WERI-Rb-1 (cell line): ENCODE measurements at regions not wholly inside any gene's neighbourhood (a gene's known extent, or its start where the extent isn't known, plus 50 kb on each side); places are given as distances from the start of the nearest gene placed in this dataset.

Experiments used
- DNase-seq: peaks from one replicate; pipeline ENCODE4 v3.0.0-alpha.2; 2020
- H3K27ac ChIP-seq: fragments of 250-450 bp; sonication (Bioruptor Pico); 2 replicates; pipeline ENCODE4 v1.5.1; 2020; ENCODE audit warnings: mild to moderate bottlenecking, moderate library complexity
- H3K27me3 ChIP-seq: fragments of 250-450 bp; sonication (Bioruptor Pico); 2 replicates; pipeline ENCODE4 v1.5.1; 2021; ENCODE audit warnings: mild to moderate bottlenecking, low read depth, moderate library complexity; ENCODE audit not compliant: insufficient read depth, severe bottlenecking
- H3K36me3 ChIP-seq: fragments of 250-450 bp; sonication (Bioruptor Pico); 2 replicates; pipeline ENCODE4 v1.5.1; 2020; ENCODE audit warnings: mild to moderate bottlenecking, moderate library complexity
- H3K4me3 ChIP-seq: 2 replicates; pipeline ENCODE4 v1.5.1; 2011; ENCODE audit warnings: low read depth, mild to moderate bottlenecking, control low read depth, low read length
- H3K9me3 ChIP-seq: fragments of 250-450 bp; sonication (Bioruptor Pico); 2 replicates; pipeline ENCODE4 v1.5.1; 2021; ENCODE audit warnings: mild to moderate bottlenecking, moderate library complexity; ENCODE audit not compliant: severe bottlenecking
- CTCF ChIP-seq: IDR thresholded peaks from 2 replicates; pipeline ENCODE4 v1.5.1; 2011; ENCODE audit warnings: low read depth, mild to moderate bottlenecking, control low read depth, inconsistent platforms, low read length

- Histone ChIP-seq H3K4me3 (no peak overlapping the region), H3K9me3 (no peaks in the 10 kb centered on the region), H3K27me3 (no peaks in the 10 kb centered on the region), H3K27ac (no peak overlapping the region), H3K36me3 (no peaks in the 10 kb centered on the region)
- no peak for DNase-seq
- no peak for TF ChIP-seq CTCF
Observed at GRCh38 chr1:193700710-193701355, 514.4 kb upstream of the B3GALT2 start.

- DNase-seq = no peak
- Histone ChIP-seq H3K27me3 (no peaks in the 10 kb centered on the region), H3K4me3 (no peak overlapping the region)
Observed at GRCh38 chr1:193699261-193699660, 512.8 kb upstream of the B3GALT2 start.

GRCh38 chr1:193697776-193698175 is 511.4 kb upstream of the B3GALT2 start:
- H3K36me3 ChIP-seq = no peaks in the 10 kb centered on the region
- no peaks in the 10 kb centered on the region for H3K9me3 ChIP-seq
- no peak overlapping the region for H3K27ac ChIP-seq
- no peaks in the 10 kb centered on the region for H3K27me3 ChIP-seq
- DNase-seq = no peak
- no peak for TF ChIP-seq CTCF
- H3K4me3 ChIP-seq = no peak overlapping the region

More at GRCh38 chr1:193699261-193699660, 512.8 kb upstream of the B3GALT2 start:
- Histone ChIP-seq H3K36me3 (no peaks in the 10 kb centered on the region), H3K27ac (no peak overlapping the region), H3K9me3 (no peaks in the 10 kb centered on the region)
- no peak for TF ChIP-seq CTCF

- no peak overlapping the region for H3K4me3 ChIP-seq
- H3K27me3 ChIP-seq = no peaks in the 10 kb centered on the region
- H3K27ac ChIP-seq = no peak overlapping the region
- no peaks in the 10 kb centered on the region for H3K36me3 ChIP-seq
- TF ChIP-seq CTCF = no peak
- no peak for DNase-seq
- no peaks in the 10 kb centered on the region for H3K9me3 ChIP-seq
Observed at GRCh38 chr1:193697115-193697762, 510.8 kb upstream of the B3GALT2 start.

GRCh38 chr1:193694741-193695140 is 508.3 kb upstream of the B3GALT2 start:
- Histone ChIP-seq H3K9me3 (no peaks in the 10 kb centered on the region), H3K27me3 (no peaks in the 10 kb centered on the region), H3K4me3 (no peak overlapping the region), H3K27ac (no peak overlapping the region), H3K36me3 (no peaks in the 10 kb centered on the region)
- DNase-seq = no peak
- TF ChIP-seq CTCF = no peak
